Hematopoietic multipotent progenitor cell treated with erythropoietin and hydrocortisone succinate and interleukin-3 and kit ligand, for 8 days (in vitro differentiated cells): ENCODE measurements at regions not wholly inside any gene's neighbourhood (a gene's known extent, or its start where the extent isn't known, plus 50 kb on each side); places are given as distances from the start of the nearest gene placed in this dataset.
A peak's percentile ranks its signal among the peaks of the same experiment; 100 is the strongest.
"Not testable (repeated sequence)": the region's sequence is repeated elsewhere in the genome, so short reads cannot be mapped to it uniquely, and the experiment has no call there.

Experiments
- DNase-seq: peaks from one replicate; pipeline ENCODE4 v3.0.0-alpha.2; 2015

DNA sequence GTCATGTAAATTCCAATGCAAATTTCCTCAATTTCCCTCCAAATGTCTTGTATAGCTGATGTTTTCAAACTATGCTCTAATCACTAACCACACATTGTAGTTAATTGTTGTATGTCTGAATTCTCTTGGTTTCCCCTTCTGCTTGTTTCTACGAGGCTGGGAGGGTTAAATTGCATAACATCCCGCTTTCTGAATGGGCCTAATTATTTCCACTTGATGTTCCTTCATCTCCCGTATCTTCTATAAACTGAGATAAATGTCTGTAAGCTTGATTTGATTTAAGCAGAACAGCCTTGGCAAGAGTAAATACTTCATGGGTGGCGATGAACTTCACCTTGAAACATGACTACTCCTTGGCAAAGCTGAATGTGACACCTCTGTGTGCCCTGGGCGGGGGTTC is 72.2 kb downstream of the SERINC2 start:
- no peak for DNase-seq

- DNase-seq = no peak
Observed at GRCh38 chr1:31487143-31487542, 74.1 kb downstream of the SERINC2 start.

- DNase-seq = no peak
Observed at GRCh38 chr1:31487721-31488293, 74.8 kb downstream of the SERINC2 start.

GRCh38 chr1:31488528-31488927 is 75.5 kb downstream of the SERINC2 start:
- DNase-seq = no peak

DNA sequence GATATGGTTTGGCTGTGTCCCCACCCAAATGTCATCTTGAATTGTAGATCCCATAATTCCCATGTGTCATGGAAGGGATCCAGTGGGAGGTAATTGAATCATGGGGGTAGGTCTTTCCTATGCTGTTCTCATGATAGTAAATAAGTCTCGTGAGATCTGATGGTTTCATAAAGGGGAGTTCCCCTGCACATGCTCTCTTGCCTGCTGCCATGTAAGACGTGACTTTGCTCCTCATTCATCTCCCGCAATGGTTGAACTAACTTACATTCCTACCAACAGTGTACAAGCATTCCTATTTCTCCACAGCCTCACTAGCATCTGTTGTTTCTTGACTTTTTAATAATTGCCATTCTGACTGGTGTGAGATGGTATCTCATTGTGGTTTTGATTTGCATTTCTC is 76.6 kb downstream of the SERINC2 start:
- DNase-seq = not testable (repeated sequence)

GRCh38 chr1:31490596-31490995 is 77.6 kb downstream of the SERINC2 start:
- not testable (repeated sequence) for DNase-seq

DNA sequence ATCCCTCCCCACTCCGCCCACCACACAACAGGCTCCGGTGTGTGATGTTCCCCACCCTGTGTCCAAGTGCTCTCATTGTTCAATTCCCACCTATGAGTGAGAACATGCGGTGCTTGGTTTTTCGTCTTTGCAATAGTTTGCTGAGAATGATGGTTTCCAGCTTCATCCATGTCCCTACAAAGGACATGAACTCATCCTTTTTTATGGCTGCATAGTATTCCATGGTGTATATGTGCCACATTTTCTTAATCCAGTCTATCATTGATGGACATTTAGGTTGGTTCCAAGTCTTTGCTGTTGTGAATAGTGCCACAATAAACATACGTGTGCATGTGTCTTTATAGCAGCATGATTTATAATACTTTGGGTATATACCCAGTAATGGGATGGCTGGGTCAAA is 81.0 kb upstream of the TINAGL1 start:
- DNase-seq = not testable (repeated sequence)

GRCh38 chr1:31495770-31496169 is 80.5 kb upstream of the TINAGL1 start:
- not testable (repeated sequence) for DNase-seq

- DNase-seq = no peak
Observed at GRCh38 chr1:31497601-31498000, 78.7 kb upstream of the TINAGL1 start.

GRCh38 chr1:31498376-31499040 is 77.8 kb upstream of the TINAGL1 start:
- peak; percentile 34 for DNase-seq

GRCh38 chr1:31501505-31501904 is 74.8 kb upstream of the TINAGL1 start:
- no peak for DNase-seq

DNA sequence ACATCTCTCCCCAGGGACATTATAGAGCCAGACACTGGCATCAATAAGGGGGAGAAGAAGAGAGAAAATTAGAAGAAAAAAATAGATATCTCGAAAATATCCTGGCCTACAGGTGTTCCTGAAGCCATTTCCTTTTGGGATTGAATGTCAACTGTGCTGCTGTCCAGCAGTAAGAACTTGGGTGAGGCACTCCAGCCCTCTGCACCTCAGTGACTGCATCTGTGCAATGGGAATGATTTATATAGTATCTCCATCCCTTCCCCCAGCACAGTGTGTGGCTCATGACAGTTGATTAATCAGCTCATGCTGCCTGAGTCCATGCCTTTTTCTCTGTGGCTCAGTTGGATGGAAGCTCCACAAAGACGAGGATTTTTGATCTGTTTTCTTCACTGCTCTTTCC is 74.1 kb upstream of the TINAGL1 start:
- DNase-seq = peak; percentile 25

DNA sequence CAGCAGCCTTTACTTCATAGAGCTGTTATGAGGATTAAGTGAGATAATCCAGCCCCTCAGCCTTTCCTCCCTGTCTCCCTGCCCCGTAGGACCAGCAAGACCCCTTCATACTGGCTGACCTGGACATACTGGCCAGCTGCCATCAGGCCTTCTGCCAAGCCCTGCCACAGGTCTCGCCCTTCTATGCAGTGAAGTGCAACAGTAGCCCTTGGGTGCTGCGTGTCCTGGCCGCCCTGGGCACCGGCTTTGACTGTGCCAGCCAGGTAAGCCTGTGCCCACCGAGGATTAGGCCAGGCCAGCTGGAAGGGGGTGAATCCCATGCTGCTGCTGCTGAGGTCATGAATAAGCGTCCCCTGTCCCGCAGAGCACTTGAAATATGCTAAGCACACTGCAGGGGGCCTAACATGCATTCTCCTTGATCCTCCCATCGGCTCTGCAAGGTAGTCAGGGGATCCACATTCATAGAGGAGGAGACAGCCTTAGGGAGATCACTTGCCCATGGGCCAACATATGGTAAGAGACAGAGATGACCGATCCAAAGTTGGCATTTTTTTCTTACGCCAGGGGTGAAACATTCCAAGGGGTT is 73.3 kb upstream of the TINAGL1 start:
- DNase-seq = peak; percentile 16

DNA sequence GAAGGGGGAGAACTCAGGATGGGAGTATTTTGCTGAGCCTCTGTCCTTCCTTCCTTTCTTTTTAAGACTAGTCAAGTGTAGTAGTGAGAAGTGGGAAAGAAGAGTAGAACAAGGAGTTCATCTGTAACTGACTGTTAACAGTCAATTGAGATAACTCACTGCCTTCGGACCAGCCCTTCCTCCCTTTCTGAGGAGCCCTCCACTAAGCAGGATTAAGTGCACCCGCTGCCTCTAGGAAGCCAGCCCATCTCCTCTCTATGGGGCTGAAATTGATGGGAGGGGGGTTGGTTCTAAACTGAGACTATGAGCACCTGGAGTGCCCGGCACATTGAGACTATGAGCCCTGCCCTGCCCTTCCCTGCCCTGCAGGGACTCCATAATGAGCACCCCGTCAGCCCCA is 72.7 kb upstream of the TINAGL1 start:
- DNase-seq = peak; percentile 36

GRCh38 chr1:31504001-31504400 is 72.3 kb upstream of the TINAGL1 start:
- DNase-seq = no peak

- peak; percentile 95 for DNase-seq
Observed at GRCh38 chr1:31505911-31506497, 70.3 kb upstream of the TINAGL1 start.

GRCh38 chr1:31507221-31507620 is 69.1 kb upstream of the TINAGL1 start:
- DNase-seq = no peak

GRCh38 chr1:31507676-31508530 is 68.4 kb upstream of the TINAGL1 start:
- no peak for DNase-seq

DNA sequence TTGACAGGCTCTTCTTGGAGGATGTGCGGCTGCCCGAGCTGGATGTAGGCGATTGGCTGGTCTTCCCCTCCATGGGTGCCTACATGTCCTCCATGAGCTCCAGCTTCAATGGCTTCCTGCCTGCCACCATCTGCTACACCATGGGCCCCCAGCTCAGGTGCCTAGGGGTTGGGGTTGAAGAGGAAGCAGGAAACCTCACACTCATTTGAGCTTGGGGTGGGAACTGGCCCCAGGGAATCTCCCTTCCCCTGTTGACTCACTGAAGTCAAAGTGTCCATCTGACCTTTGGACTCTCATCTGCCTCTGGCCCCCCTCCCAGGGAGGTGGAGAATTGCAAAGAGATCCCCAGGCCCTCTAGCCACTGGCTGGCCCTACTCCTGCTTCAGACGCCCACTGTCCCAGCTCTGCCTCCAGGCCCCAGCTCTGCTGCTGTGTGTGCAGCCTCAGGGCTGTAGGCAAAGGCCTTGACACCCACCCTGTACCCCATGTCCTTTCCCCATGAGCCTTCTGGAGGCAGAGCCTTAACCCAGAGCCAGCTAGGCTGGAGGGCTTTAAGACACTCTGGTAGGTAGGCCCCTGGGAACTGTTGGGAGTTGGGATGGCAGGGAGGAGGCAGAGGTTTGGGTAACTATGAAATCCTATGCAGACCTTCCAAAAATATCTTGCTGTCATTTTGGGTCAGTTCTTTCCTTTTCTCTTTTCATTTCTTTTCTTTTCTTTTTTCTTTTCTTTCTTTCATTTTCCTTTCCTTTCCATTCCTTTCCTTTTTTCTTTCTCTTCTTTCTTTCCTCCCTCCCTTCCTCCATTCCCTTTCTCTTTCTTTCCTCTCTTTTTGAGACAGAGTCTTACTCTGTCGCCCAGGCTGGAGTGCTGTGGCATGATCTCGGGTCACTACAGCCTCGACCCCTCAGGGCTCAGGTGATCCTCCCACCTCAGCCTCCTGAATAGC is 66.9 kb upstream of the TINAGL1 start:
- no peak for DNase-seq

- no peak for DNase-seq
Observed at GRCh38 chr1:31510304-31510703, 66.0 kb upstream of the TINAGL1 start.

- no peak for DNase-seq
Observed at GRCh38 chr1:31510853-31511789, 65.2 kb upstream of the TINAGL1 start.
